ENCODE measurements at regions not wholly inside any gene's neighbourhood (a gene's known extent, or its start where the extent isn't known, plus 50 kb on each side); places are given as distances from the start of the nearest gene placed in this dataset.

GRCh38 chr10:43024942-43025700 lies 51.7 kb upstream of the RET start:
- TF ChIP-seq CTCF (IDR thresholded peaks at IDR 0.05; ENCODE audit: insufficient read depth, low read depth, low read length), result no peak
- no peak for TF ChIP-seq EZH2 (IDR thresholded peaks at IDR 0.05; ENCODE audit: insufficient read depth, low read length)

Measured in astrocyte (in vitro differentiated cells and primary cell).